HepG2 (cell line): ENCODE measurements at regions not wholly inside any gene's neighbourhood (a gene's known extent, or its start where the extent isn't known, plus 50 kb on each side); places are given as distances from the start of the nearest gene placed in this dataset.

Experiments used
- ATAC-seq: fragments of 200-7000 bp; cut with Tn5 transposase; 3 replicates; pipeline ENCODE4 v1.9.1; 2020; ENCODE audit warnings: mild to moderate bottlenecking, moderate library complexity
- BruUV-seq: library from RNA; stranded (reverse); fragments of 400-500 nt; replicated peaks from 2 replicates; lab custom pipeline; 2021; lab: Mats Ljungman, UMichigan
- CTCF ChIA-PET: fragments of 300-600 bp; formaldehyde crosslinking; extraction: SDS; loops from one replicate; lab custom pipeline; 2021; ENCODE audit warnings: low total read pairs, inconsistent platforms, low intra/inter-chr PET ratio; lab: Yijun Ruan, JAX
- POLR2A ChIA-PET: fragments of 350-600 bp; sonication (Branson Sonifier 250); formaldehyde crosslinking; loops from one replicate; lab custom pipeline; 2020; ENCODE audit warnings: antibody characterized with exemption, inconsistent platforms; lab: Yijun Ruan, JAX
- DNase-seq: peaks from one replicate; pipeline ENCODE4 v3.0.0-alpha.2; 2015; ENCODE audit warnings: low spot score
- FAIRE-seq: peaks from 3 replicates; lab custom pipeline; 2011; peaks lifted over from hg19 to GRCh38; lab: Jason Lieb, UNC
- H2AFZ ChIP-seq: one replicate; pipeline ENCODE4 v1.6.1; 2011; ENCODE audit warnings: low read length, inconsistent platforms
- H3K27ac ChIP-seq: fragments of 300-600 bp; 3 replicates; pipeline ENCODE4 v1.8.0; 2011; ENCODE audit warnings: mixed run types, mild to moderate bottlenecking, mixed read lengths, low read length, inconsistent platforms; ENCODE audit not compliant: insufficient read depth; ENCODE audit errors: extremely low read length
- H3K27me3 ChIP-seq, 2 experiments: fragments of 200-600 bp in 1 of 2; 2 replicates in 1 of 2; 3 replicates in 1 of 2; pipeline versions ENCODE4 v1.6.0 to v1.8.0; 2011; ENCODE audit warnings: low read length in 2 of 2, mild to moderate bottlenecking in 2 of 2, moderate library complexity in 2 of 2, inconsistent platforms in 1 of 2; ENCODE audit not compliant: insufficient read depth in 2 of 2, control insufficient read depth in 1 of 2
- H3K36me3 ChIP-seq, 2 experiments: fragments of 200-600 bp in 1 of 2; replicated peaks in 1 of 2; 2 replicates in 1 of 2; 3 replicates in 1 of 2; pipeline versions ENCODE4 v1.5.1 to v1.8.0; 2011; ENCODE audit warnings: low read length in 2 of 2, inconsistent platforms in 1 of 2; ENCODE audit not compliant: insufficient read depth in 2 of 2, control insufficient read depth in 1 of 2
- H3K4me1 ChIP-seq: 2 replicates; pipeline ENCODE4 v1.5.1; 2012; ENCODE audit warnings: low read length, inconsistent platforms; ENCODE audit not compliant: insufficient read depth
- H3K4me2 ChIP-seq: 2 replicates; pipeline ENCODE4 v1.6.0; 2011; ENCODE audit warnings: low read depth, low read length, inconsistent platforms
- H3K4me3 ChIP-seq, 3 experiments: fragments of 200-600 bp in 1 of 3; sonication (generic), shearing (Covaris generic) in 1 of 3; replicated peaks in 1 of 3; 2 replicates each; pipeline ENCODE4 v1.5.1; 2011 to 2016; ENCODE audit warnings: low read length in 3 of 3, inconsistent platforms in 2 of 3, low read depth in 2 of 3, mild to moderate bottlenecking in 2 of 3, control low read depth in 1 of 3, mixed read lengths in 1 of 3; ENCODE audit not compliant: insufficient read depth in 1 of 3
- H3K79me2 ChIP-seq: one replicate; pipeline ENCODE4 v1.6.1; 2011; ENCODE audit warnings: low read length, inconsistent platforms; ENCODE audit not compliant: insufficient read depth
- H3K9ac ChIP-seq: 2 replicates; pipeline ENCODE4 v1.6.0; 2011; ENCODE audit warnings: mild to moderate bottlenecking, low read depth, low read length, inconsistent platforms; ENCODE audit not compliant: insufficient read depth
- H3K9me3 ChIP-seq: 2 replicates; pipeline ENCODE4 v1.5.1; 2012; ENCODE audit warnings: mild to moderate bottlenecking, low read length
- H4K20me1 ChIP-seq: 2 replicates; pipeline ENCODE4 v1.6.0; 2011; ENCODE audit warnings: inconsistent platforms, mild to moderate bottlenecking, low read length, moderate library complexity; ENCODE audit not compliant: insufficient read depth
- FOSL2 ChIP-seq: sonication (generic); formaldehyde crosslinking; IDR thresholded peaks from 2 replicates; pipeline ENCODE4 v1.4.0; 2020; ENCODE audit warnings: missing genetic modification reagents
- RFX5 ChIP-seq: IDR thresholded peaks from 2 replicates; pipeline ENCODE4 v1.6.1; 2011; ENCODE audit warnings: low read depth, low read length, improper control_type of control experiment
- ZNF24 ChIP-seq: fragments of 450-650 bp; IDR thresholded peaks from 2 replicates; pipeline ENCODE4 v1.6.1; 2017; ENCODE audit warnings: antibody characterized with exemption, mild to moderate bottlenecking
- ZNF772 ChIP-seq: sonication (generic); formaldehyde crosslinking; IDR thresholded peaks from 2 replicates; pipeline ENCODE4 v1.5.0; 2020; ENCODE audit warnings: mild to moderate bottlenecking, missing genetic modification reagents
- ZSCAN31 ChIP-seq: sonication (generic); formaldehyde crosslinking; IDR thresholded peaks from 2 replicates; pipeline ENCODE4 v1.5.0; 2020; ENCODE audit warnings: low read depth, mild to moderate bottlenecking, missing genetic modification reagents
- WGBS: methylation state at CpG from one replicate; pipeline ENCODE4 v1.1.6; 2017; ENCODE audit warnings: low lambda C conversion rate; 5-methylcytosine and 5-hydroxymethylcytosine counted together
- in situ Hi-C: cut with HindIII; loops from 2 replicates; pipeline ENCODE4 v1.10.0; 2017; ENCODE audit warnings: low pct_unique_long_range_greater_than_20kb; ENCODE audit not compliant: extremely low pct_ligation_motif_present
- intact Hi-C: fragments of 100-400 bp; cut with micrococcal nuclease; formaldehyde crosslinking; loops from one replicate; pipeline ENCODE4 v1.10.0; 2022; ENCODE audit not compliant: unreplicated experiment
- TF ChIP-seq, protein P1 (sequence below): IDR thresholded peaks from 2 replicates; pipeline ENCODE4 v1.6.1; 2012; ENCODE audit warnings: low read depth, low read length, improper control_type of control experiment
- TF ChIP-seq, protein P2 (sequence below): IDR thresholded peaks from 2 replicates; pipeline ENCODE4 v1.6.1; 2016
- TF ChIP-seq, protein P3 (sequence below): sonication (generic); formaldehyde crosslinking; IDR thresholded peaks from 2 replicates; pipeline ENCODE4 v1.5.0; 2020; ENCODE audit warnings: missing genetic modification reagents
- TF ChIP-seq, protein P4 (sequence below): IDR thresholded peaks from 2 replicates; pipeline ENCODE4 v1.6.1; 2016; ENCODE audit warnings: missing compliant biosample characterization, missing genetic modification reagents, borderline replicate concordance
- TF ChIP-seq, protein P5 (sequence below): sonication (generic); formaldehyde crosslinking; IDR thresholded peaks from 2 replicates; pipeline ENCODE4 v1.8.0; 2022; ENCODE audit warnings: mild to moderate bottlenecking, missing genetic modification reagents

DNA sequence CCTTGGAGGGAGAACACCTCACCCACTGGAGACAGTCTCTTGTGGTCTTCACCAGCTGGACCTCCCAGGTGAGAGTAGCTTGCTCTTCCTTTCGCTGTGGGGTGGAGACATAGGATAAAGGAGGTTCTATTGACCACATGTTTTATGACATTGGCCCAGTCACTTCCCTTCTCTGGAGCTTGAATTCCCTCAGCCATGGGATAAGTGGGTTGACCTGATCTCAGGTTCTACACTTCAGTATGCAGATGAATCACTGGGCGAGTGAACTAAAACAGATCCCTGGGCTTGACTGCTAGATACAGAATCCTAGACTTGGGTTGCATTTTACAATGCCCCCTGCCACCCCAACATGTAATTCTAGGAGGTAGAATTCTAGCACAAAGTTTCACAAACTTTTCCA lies 54.8 kb upstream of the PRSS23 start (continued):
- TF ChIP-seq, protein P1, sequence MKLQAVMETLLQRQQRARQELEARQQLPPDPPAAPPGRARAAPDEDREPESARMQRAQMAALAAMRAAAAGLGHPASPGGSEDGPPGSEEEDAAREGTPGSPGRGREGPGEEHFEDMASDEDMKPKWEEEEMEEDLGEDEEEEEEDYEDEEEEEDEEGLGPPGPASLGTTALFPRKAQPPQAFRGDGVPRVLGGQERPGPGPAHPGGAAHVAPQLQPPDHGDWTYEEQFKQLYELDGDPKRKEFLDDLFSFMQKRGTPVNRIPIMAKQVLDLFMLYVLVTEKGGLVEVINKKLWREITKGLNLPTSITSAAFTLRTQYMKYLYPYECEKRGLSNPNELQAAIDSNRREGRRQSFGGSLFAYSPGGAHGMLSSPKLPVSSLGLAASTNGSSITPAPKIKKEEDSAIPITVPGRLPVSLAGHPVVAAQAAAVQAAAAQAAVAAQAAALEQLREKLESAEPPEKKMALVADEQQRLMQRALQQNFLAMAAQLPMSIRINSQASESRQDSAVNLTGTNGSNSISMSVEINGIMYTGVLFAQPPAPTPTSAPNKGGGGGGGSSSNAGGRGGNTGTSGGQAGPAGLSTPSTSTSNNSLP = no peak

DNA sequence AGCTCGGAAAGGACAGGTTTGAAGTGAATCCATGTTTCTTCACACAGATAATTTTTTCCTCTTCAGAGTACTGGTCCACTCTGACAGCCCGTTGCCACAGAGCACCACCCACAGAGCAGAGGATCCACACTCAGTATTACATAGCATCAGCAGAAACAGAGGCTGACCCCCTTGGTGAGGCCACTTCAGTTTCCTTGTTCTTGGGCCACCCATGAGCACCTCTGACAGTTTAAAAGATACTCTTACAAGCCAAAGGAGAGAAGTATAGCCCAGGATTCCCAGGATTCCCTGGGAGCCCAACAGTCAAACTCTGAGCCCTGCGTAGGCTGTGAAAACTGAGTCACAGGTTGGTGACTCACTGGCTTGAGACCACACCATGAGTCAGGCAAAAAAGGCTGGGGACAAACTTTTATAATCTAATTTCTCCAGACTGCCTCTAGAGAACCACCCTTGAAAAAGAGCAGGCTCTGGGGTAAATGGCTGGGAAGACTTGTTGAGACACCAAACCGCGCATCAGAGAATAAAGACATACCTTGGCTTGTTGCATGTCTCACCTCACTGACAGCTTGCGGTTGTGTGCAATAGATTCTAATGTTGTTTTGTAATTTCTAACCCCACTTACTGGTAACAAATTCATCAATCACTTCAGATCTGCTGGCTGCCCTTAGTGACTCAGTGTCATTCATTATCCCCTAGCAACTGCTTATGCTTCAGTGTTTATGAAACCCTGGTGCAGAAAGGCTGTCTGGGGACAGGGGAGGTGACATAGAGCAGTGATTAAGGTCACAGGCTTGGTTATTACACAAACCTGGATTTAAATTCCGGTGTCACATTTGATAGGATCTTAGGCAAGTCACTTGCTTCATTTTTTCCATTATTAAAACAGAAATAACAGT lies 56.9 kb upstream of the PRSS23 start:
- ChIA-PET POLR2A (no interaction called here), CTCF (no interaction called here)
- Histone ChIP-seq H3K79me2 (no peaks in the 10 kb centered on the region), H3K4me2 (no peak overlapping the region), H3K9me3 (no peaks in the 10 kb centered on the region), H3K27me3 (peaks cover 2% of the 10 kb centered on the region in 2 experiments; a peak in 1 of 5 replicates), H3K36me3 (no peaks in the 10 kb centered on the region), H3K27ac (no peak overlapping the region), H4K20me1 (no peaks in the 10 kb centered on the region), H2AFZ (no peak overlapping the region), H3K4me3 (no peak overlapping the region), H3K4me1 (peaks cover 51% of the 10 kb centered on the region), H3K9ac (no peak overlapping the region)
- ATAC-seq (peak; percentile 42; the same call in 2 of the 3 replicates), DNase-seq (peak; percentile 57), FAIRE-seq (no peak)
- in situ Hi-C loops (no loop called here), intact Hi-C loops (no loop called here)
- WGBS = 2% methylated on average over 7 of the region's 7 CpGs
- BruUV-seq = no TSS peak
- TF ChIP-seq, protein P1 = 0 out of 2 replicates have a peak, but pooled peaks have one; percentile 3
- TF ChIP-seq ZSCAN31 (CRISPR knock-in tag) (no peak), RFX5 (peak; percentile 96), ZNF24 (no peak), FOSL2 (peak; percentile 95), ZNF772 (CRISPR knock-in tag) (no peak)
- TF ChIP-seq, protein P2, sequence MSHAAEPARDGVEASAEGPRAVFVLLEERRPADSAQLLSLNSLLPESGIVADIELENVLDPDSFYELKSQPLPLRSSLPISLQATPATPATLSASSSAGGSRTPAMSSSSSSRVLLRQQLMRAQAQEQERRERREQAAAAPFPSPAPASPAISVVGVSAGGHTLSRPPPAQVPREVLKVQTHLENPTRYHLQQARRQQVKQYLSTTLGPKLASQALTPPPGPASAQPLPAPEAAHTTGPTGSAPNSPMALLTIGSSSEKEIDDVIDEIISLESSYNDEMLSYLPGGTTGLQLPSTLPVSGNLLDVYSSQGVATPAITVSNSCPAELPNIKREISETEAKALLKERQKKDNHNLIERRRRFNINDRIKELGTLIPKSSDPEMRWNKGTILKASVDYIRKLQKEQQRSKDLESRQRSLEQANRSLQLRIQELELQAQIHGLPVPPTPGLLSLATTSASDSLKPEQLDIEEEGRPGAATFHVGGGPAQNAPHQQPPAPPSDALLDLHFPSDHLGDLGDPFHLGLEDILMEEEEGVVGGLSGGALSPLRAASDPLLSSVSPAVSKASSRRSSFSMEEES (CRISPR knock-in tag) = no peak
- TF ChIP-seq, protein P3, sequence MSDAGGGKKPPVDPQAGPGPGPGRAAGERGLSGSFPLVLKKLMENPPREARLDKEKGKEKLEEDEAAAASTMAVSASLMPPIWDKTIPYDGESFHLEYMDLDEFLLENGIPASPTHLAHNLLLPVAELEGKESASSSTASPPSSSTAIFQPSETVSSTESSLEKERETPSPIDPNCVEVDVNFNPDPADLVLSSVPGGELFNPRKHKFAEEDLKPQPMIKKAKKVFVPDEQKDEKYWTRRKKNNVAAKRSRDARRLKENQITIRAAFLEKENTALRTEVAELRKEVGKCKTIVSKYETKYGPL (CRISPR knock-in tag) = no peak
- TF ChIP-seq, protein P4, sequence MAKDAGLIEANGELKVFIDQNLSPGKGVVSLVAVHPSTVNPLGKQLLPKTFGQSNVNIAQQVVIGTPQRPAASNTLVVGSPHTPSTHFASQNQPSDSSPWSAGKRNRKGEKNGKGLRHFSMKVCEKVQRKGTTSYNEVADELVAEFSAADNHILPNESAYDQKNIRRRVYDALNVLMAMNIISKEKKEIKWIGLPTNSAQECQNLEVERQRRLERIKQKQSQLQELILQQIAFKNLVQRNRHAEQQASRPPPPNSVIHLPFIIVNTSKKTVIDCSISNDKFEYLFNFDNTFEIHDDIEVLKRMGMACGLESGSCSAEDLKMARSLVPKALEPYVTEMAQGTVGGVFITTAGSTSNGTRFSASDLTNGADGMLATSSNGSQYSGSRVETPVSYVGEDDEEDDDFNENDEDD (CRISPR knock-in tag) = no peak
- TF ChIP-seq, protein P5, sequence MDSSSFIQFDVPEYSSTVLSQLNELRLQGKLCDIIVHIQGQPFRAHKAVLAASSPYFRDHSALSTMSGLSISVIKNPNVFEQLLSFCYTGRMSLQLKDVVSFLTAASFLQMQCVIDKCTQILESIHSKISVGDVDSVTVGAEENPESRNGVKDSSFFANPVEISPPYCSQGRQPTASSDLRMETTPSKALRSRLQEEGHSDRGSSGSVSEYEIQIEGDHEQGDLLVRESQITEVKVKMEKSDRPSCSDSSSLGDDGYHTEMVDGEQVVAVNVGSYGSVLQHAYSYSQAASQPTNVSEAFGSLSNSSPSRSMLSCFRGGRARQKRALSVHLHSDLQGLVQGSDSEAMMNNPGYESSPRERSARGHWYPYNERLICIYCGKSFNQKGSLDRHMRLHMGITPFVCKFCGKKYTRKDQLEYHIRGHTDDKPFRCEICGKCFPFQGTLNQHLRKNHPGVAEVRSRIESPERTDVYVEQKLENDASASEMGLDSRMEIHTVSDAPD (CRISPR knock-in tag) = no peak
